GM12872 (cell line): ENCODE measurements at regions not wholly inside any gene's neighbourhood (a gene's known extent, or its start where the extent isn't known, plus 50 kb on each side); places are given as distances from the start of the nearest gene placed in this dataset.

Experiments
- TF ChIP-seq, protein P1 (sequence below): IDR thresholded peaks from 3 replicates; pipeline ENCODE4 v1.5.1; 2011; ENCODE audit warnings: low read depth, mild to moderate bottlenecking, low read length, moderate library complexity; ENCODE audit not compliant: insufficient read depth

GRCh38 chr2:147460155-147460554 lies 384.7 kb upstream of the ACVR2A start:
- TF ChIP-seq, protein P1, sequence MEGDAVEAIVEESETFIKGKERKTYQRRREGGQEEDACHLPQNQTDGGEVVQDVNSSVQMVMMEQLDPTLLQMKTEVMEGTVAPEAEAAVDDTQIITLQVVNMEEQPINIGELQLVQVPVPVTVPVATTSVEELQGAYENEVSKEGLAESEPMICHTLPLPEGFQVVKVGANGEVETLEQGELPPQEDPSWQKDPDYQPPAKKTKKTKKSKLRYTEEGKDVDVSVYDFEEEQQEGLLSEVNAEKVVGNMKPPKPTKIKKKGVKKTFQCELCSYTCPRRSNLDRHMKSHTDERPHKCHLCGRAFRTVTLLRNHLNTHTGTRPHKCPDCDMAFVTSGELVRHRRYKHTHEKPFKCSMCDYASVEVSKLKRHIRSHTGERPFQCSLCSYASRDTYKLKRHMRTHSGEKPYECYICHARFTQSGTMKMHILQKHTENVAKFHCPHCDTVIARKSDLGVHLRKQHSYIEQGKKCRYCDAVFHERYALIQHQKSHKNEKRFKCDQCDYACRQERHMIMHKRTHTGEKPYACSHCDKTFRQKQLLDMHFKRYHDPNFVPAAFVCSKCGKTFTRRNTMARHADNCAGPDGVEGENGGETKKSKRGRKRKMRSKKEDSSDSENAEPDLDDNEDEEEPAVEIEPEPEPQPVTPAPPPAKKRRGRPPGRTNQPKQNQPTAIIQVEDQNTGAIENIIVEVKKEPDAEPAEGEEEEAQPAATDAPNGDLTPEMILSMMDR: no peak

GRCh38 chr2:147456779-147457178 lies 388.1 kb upstream of the ACVR2A start:
- TF ChIP-seq, protein P1: no peak

- TF ChIP-seq, protein P1: no peak
These were observed 392.8 kb upstream of the ACVR2A start for GRCh38 chr2:147451902-147452515.

DNA sequence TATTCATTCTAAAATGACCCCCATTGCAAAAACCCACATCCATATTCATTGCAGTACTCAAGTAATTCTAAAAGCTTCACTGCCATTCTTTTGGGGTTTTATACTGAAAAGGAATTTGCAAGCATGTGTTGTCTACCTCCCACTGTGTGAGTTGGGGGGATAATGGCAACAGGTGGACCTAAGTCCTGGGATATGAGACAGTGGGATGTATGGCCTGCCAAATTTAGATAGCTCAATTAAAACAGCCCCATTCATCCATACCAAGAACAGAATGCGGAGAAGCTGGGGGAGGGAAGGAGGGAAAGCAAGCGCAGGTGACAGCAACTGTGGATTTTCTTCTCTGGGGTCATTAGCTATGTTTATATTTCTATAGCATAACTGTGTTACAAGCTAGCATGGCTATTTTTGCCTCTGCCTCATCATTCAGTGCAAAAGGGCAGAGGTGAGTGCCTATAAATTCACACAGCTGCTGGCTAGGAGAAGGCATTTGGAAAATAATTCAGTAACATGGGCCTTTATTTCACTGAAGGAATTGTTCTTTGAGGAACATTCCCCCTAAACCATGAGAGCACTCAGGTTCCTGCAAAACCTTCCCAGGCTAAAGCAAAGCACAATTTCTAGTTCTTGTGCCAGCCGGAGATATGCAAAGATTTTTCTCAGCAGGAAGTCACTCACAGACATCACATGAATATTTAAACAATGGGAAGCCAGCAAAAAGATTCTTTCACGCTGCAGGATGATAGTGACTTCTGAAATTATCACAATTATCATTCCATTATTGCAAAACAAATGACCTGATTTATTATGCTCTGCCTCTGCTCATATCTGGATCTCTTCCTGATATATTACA lies 393.9 kb upstream of the ACVR2A start:
- TF ChIP-seq, protein P1: no peak

DNA sequence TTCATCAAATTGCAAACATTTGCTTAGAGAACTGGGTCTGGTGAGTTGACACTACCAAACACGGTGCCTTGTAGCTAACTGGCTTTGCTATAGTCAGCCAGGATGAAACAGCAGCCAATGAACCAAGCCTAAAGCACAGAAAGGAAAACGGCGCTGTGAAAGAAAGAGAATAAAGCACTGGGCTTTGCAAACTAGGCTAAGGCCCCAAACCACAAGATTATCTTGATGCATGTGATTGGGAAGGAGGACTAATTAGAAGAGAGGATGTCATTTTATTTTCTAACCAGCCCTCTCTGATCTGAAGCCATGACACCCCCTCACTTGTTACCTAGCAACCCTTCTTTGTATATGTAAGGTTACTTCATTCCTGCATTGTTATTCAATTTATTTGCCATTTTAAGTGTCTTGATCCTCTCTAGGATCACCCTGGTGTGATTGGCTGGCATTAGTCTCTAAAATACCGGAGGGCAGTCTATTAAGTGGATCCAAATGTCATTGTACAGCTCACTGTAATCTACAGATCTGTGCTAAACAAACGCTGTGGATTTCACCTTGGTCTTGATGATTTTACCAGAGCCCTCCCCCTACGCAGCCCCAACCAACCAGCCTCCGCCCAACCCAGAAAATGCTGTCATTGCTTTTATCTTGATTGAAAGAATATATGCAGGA lies 395.4 kb upstream of the ACVR2A start:
- TF ChIP-seq, protein P1: no peak

DNA sequence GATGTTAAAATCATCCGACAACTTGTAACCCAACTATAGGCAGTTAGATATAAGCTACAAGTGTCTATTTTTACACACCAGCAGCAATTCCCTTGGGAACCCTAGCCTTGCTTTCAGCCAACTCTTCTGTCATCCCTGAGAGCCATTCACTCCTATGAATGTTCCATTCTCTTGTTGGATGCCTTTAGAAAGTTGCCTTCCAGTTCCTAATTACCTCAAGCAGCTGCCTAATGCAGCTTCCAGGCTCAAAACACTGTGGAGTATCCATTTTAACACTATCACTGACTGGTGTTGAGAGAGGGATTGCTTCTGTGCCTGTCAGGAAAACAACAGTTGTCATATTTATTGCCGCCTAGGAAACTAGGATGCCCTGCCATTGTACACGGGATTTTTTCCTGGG lies 402.0 kb upstream of the ACVR2A start:
- TF ChIP-seq, protein P1: no peak

GRCh38 chr2:147441182-147441581 lies 403.6 kb upstream of the ACVR2A start:
- TF ChIP-seq, protein P1: no peak
